Nephron progenitor cell (in vitro differentiated cells): ENCODE measurements at regions not wholly inside any gene's neighbourhood (a gene's known extent, or its start where the extent isn't known, plus 50 kb on each side); places are given as distances from the start of the nearest gene placed in this dataset.

Experiments used
- DNase-seq: peaks from one replicate; pipeline ENCODE4 v3.0.0; 2021
- H3K27ac Mint-ChIP-seq: 2 replicates; pipeline ENCODE4 v1.8.0; 2021; ENCODE audit warnings: mild to moderate bottlenecking, moderate library complexity, mixed read lengths
- H3K27me3 Mint-ChIP-seq: 2 replicates; pipeline ENCODE4 v1.8.0; 2021; ENCODE audit warnings: mild to moderate bottlenecking, low read depth, mixed read lengths; ENCODE audit not compliant: poor library complexity
- H3K36me3 Mint-ChIP-seq: 2 replicates; pipeline ENCODE4 v1.8.0; 2021; ENCODE audit warnings: low read depth, mixed read lengths
- H3K4me1 Mint-ChIP-seq: 2 replicates; pipeline ENCODE4 v1.8.0; 2021; ENCODE audit warnings: mixed read lengths
- H3K4me3 Mint-ChIP-seq: 2 replicates; pipeline ENCODE4 v1.8.0; 2021; ENCODE audit warnings: mild to moderate bottlenecking, moderate library complexity, mixed read lengths
- H3K9me3 Mint-ChIP-seq: 2 replicates; pipeline ENCODE4 v1.8.0; 2021; ENCODE audit warnings: mild to moderate bottlenecking, moderate library complexity, mixed read lengths
- CTCF ChIP-seq: fragments of 200-600 bp; sonication (generic); IDR thresholded peaks from 2 replicates; pipeline ENCODE4 v1.5.0; 2021; ENCODE audit warnings: antibody characterized with exemption

- no peak overlapping the region for H3K27ac Mint-ChIP-seq
- H3K27me3 Mint-ChIP-seq = no peaks in the 10 kb centered on the region
- no peak for DNase-seq
- H3K9me3 Mint-ChIP-seq = no peaks in the 10 kb centered on the region
- TF ChIP-seq CTCF = no peak
- no peak overlapping the region for H3K4me3 Mint-ChIP-seq
- H3K4me1 Mint-ChIP-seq = peaks cover 19% of the 10 kb centered on the region
- H3K36me3 Mint-ChIP-seq = no peaks in the 10 kb centered on the region
Observed at GRCh38 chr7:13293264-13294002, 606.0 kb downstream of the ARL4A start.

- Mint-ChIP-seq H3K4me1 (no peaks in the 10 kb centered on the region), H3K9me3 (peaks cover 33% of the 10 kb centered on the region), H3K27ac (no peak overlapping the region), H3K36me3 (peaks cover 6% of the 10 kb centered on the region), H3K27me3 (peaks cover 3% of the 10 kb centered on the region), H3K4me3 (no peak overlapping the region)
- DNase-seq = no peak
- no peak for TF ChIP-seq CTCF
Observed at GRCh38 chr7:13307040-13307439, 619.6 kb downstream of the ARL4A start.

- TF ChIP-seq CTCF = no peak
- peaks cover 10% of the 10 kb centered on the region for H3K36me3 Mint-ChIP-seq
Observed at GRCh38 chr7:13308423-13308822, 621.0 kb downstream of the ARL4A start.

GRCh38 chr7:13309535-13309934, 622.1 kb downstream of the ARL4A start:
- no peaks in the 10 kb centered on the region for H3K4me1 Mint-ChIP-seq
- peaks cover 10% of the 10 kb centered on the region for H3K36me3 Mint-ChIP-seq
- no peak overlapping the region for H3K4me3 Mint-ChIP-seq
- DNase-seq = no peak
- TF ChIP-seq CTCF = no peak
- peaks cover 3% of the 10 kb centered on the region for H3K27me3 Mint-ChIP-seq
- H3K9me3 Mint-ChIP-seq = peaks cover 56% of the 10 kb centered on the region
- H3K27ac Mint-ChIP-seq = no peak overlapping the region

More at GRCh38 chr7:13308423-13308822, 621.0 kb downstream of the ARL4A start:
- Mint-ChIP-seq H3K27ac (no peak overlapping the region), H3K9me3 (peaks cover 46% of the 10 kb centered on the region), H3K4me3 (no peak overlapping the region), H3K27me3 (peaks cover 3% of the 10 kb centered on the region), H3K4me1 (no peaks in the 10 kb centered on the region)
- DNase-seq = no peak

GRCh38 chr7:13312307-13312706, 624.9 kb downstream of the ARL4A start:
- Mint-ChIP-seq H3K9me3 (peaks cover 44% of the 10 kb centered on the region), H3K4me3 (no peak overlapping the region), H3K27me3 (peaks cover 6% of the 10 kb centered on the region), H3K27ac (no peak overlapping the region), H3K36me3 (peaks cover 10% of the 10 kb centered on the region), H3K4me1 (no peaks in the 10 kb centered on the region)
- TF ChIP-seq CTCF = no peak
- peak; percentile 29 for DNase-seq

- TF ChIP-seq CTCF = no peak
- H3K27me3 Mint-ChIP-seq = peaks cover under 1% of the 10 kb centered on the region
- H3K36me3 Mint-ChIP-seq = no peaks in the 10 kb centered on the region
- no peaks in the 10 kb centered on the region for H3K4me1 Mint-ChIP-seq
- H3K4me3 Mint-ChIP-seq = no peak overlapping the region
- no peaks in the 10 kb centered on the region for H3K9me3 Mint-ChIP-seq
- H3K27ac Mint-ChIP-seq = no peak overlapping the region
- DNase-seq = no peak
Observed at GRCh38 chr7:13320333-13320732, 632.9 kb downstream of the ARL4A start.
